Nephron (organoid): ENCODE measurements at regions not wholly inside any gene's neighbourhood (a gene's known extent, or its start where the extent isn't known, plus 50 kb on each side); places are given as distances from the start of the nearest gene placed in this dataset.
"Not testable (repeated sequence)": the region's sequence is repeated elsewhere in the genome, so short reads cannot be mapped to it uniquely, and the experiment has no call there.

Source experiments
- H3K27ac Mint-ChIP-seq, 3 experiments: 2 replicates each; pipeline ENCODE4 v1.8.0; 2020; ENCODE audit warnings: mixed read lengths in 3 of 3, mild to moderate bottlenecking in 2 of 3, moderate library complexity in 1 of 3
- H3K27me3 Mint-ChIP-seq: 2 replicates; pipeline ENCODE4 v1.8.0; 2021; ENCODE audit warnings: low read depth, mild to moderate bottlenecking, moderate library complexity, mixed read lengths
- H3K36me3 Mint-ChIP-seq: 2 replicates; pipeline ENCODE4 v1.8.0; 2020; ENCODE audit warnings: low read depth, mixed read lengths
- H3K4me1 Mint-ChIP-seq: 2 replicates; pipeline ENCODE4 v1.8.0; 2020; ENCODE audit warnings: mixed read lengths
- H3K4me3 Mint-ChIP-seq, 3 experiments: 2 replicates each; pipeline ENCODE4 v1.8.0; 2020; ENCODE audit warnings: mild to moderate bottlenecking in 3 of 3, mixed read lengths in 3 of 3, moderate library complexity in 2 of 3
- H3K9me3 Mint-ChIP-seq: 2 replicates; pipeline ENCODE4 v1.8.0; 2020; ENCODE audit warnings: mixed read lengths
- CTCF ChIP-seq, 3 experiments: fragments of 200-600 bp; sonication (generic); IDR thresholded peaks; one replicate each; pipeline ENCODE4 v1.5.0; 2021; ENCODE audit warnings: antibody characterized with exemption in 3 of 3; ENCODE audit not compliant: unreplicated experiment in 3 of 3

- no peaks in the 10 kb centered on the region for H3K9me3 Mint-ChIP-seq
- TF ChIP-seq CTCF (IDR thresholded peaks at IDR 0.05; ENCODE audit: unreplicated experiment in 3 of 3), result peak; percentile 62 to 65 (median 62)
- H3K36me3 Mint-ChIP-seq, result no peaks in the 10 kb centered on the region
- H3K27me3 Mint-ChIP-seq, result peaks cover 5% of the 10 kb centered on the region
- peak overlapping the region; percentile 89 to 95 (median 90) for H3K4me3 Mint-ChIP-seq
- no peaks in the 10 kb centered on the region for H3K4me1 Mint-ChIP-seq
- peak overlapping the region; percentile 57 to 91 (median 87) for H3K27ac Mint-ChIP-seq
These were observed 65.3 kb downstream of the OR13A1 start for GRCh38 chr10:45249978-45250693.

- H3K4me3 Mint-ChIP-seq, result peak overlapping the region in 2 of 3 experiments; percentile 24 to 95
- not testable (repeated sequence) for H3K4me1 Mint-ChIP-seq, H3K9me3 Mint-ChIP-seq, H3K27ac Mint-ChIP-seq, H3K27me3 Mint-ChIP-seq, H3K36me3 Mint-ChIP-seq
These were observed 64.7 kb downstream of the OR13A1 start for GRCh38 chr10:45250694-45251075.
